ENCODE measurements at regions not wholly inside any gene's neighbourhood (a gene's known extent, or its start where the extent isn't known, plus 50 kb on each side); places are given as distances from the start of the nearest gene placed in this dataset.
A peak's percentile ranks its signal among the peaks of the same experiment; 100 is the strongest.
"Not testable (repeated sequence)": the region's sequence is repeated elsewhere in the genome, so short reads cannot be mapped to it uniquely, and the experiment has no call there.

- ATAC-seq (replicated peaks), result no peak
- H3K36me3 Mint-ChIP-seq (ENCODE audit: low read depth), result no peaks in the 10 kb centered on the region
- no peaks in the 10 kb centered on the region for H3K9me3 Mint-ChIP-seq
- H3K27ac Mint-ChIP-seq, result no peak overlapping the region
- peaks cover 15% of the 10 kb centered on the region for H3K27me3 Mint-ChIP-seq
- no peak overlapping the region for H3K4me3 Mint-ChIP-seq
- H3K4me1 Mint-ChIP-seq, result no peaks in the 10 kb centered on the region
These were observed 106.5 kb upstream of the MTAP start for GRCh38 chr9:21695874-21696341.

GRCh38 chr9:21696411-21696871, 106.0 kb upstream of the MTAP start:
- no peaks in the 10 kb centered on the region for H3K36me3 Mint-ChIP-seq (ENCODE audit: low read depth)
- no peak overlapping the region for H3K27ac Mint-ChIP-seq
- no peaks in the 10 kb centered on the region for H3K9me3 Mint-ChIP-seq
- no peak for ATAC-seq (replicated peaks)
- peaks cover 12% of the 10 kb centered on the region for H3K27me3 Mint-ChIP-seq
- no peaks in the 10 kb centered on the region for H3K4me1 Mint-ChIP-seq
- H3K4me3 Mint-ChIP-seq, result no peak overlapping the region

- peaks cover 12% of the 10 kb centered on the region for H3K4me1 Mint-ChIP-seq
- no peaks in the 10 kb centered on the region for H3K9me3 Mint-ChIP-seq
- peak; percentile 18 for ATAC-seq (replicated peaks)
- no peaks in the 10 kb centered on the region for H3K36me3 Mint-ChIP-seq (ENCODE audit: low read depth)
- no peak overlapping the region for H3K27ac Mint-ChIP-seq
- H3K4me3 Mint-ChIP-seq, result no peak overlapping the region
- peaks cover 4% of the 10 kb centered on the region for H3K27me3 Mint-ChIP-seq
These were observed 94.2 kb upstream of the MTAP start for GRCh38 chr9:21708260-21708711.

GRCh38 chr9:21708856-21709255, 93.6 kb upstream of the MTAP start:
- Mint-ChIP-seq H3K9me3 (no peaks in the 10 kb centered on the region), H3K27ac (no peak overlapping the region), H3K4me3 (no peak overlapping the region), H3K27me3 (peaks cover 4% of the 10 kb centered on the region), H3K4me1 (peaks cover 12% of the 10 kb centered on the region), H3K36me3 (ENCODE audit: low read depth) (no peaks in the 10 kb centered on the region)
- no peak for ATAC-seq (replicated peaks)

GRCh38 chr9:21709464-21710058, 92.9 kb upstream of the MTAP start:
- H3K4me1 Mint-ChIP-seq, result peaks cover 12% of the 10 kb centered on the region
- H3K27ac Mint-ChIP-seq, result no peak overlapping the region
- no peaks in the 10 kb centered on the region for H3K9me3 Mint-ChIP-seq
- H3K27me3 Mint-ChIP-seq, result peaks cover 4% of the 10 kb centered on the region
- H3K4me3 Mint-ChIP-seq, result no peak overlapping the region
- no peaks in the 10 kb centered on the region for H3K36me3 Mint-ChIP-seq (ENCODE audit: low read depth)
- ATAC-seq (replicated peaks), result peak; percentile 49

GRCh38 chr9:21710548-21711191, 91.8 kb upstream of the MTAP start:
- Mint-ChIP-seq H3K27me3 (peaks cover 4% of the 10 kb centered on the region), H3K27ac (no peak overlapping the region), H3K4me3 (no peak overlapping the region), H3K36me3 (ENCODE audit: low read depth) (no peaks in the 10 kb centered on the region), H3K4me1 (peaks cover 12% of the 10 kb centered on the region), H3K9me3 (no peaks in the 10 kb centered on the region)
- ATAC-seq (replicated peaks), result peak; percentile 54

- ATAC-seq (replicated peaks), result peak; percentile 73
- Mint-ChIP-seq H3K27ac (no peak overlapping the region), H3K4me3 (no peak overlapping the region), H3K4me1 (peaks cover 12% of the 10 kb centered on the region), H3K27me3 (peaks cover 4% of the 10 kb centered on the region), H3K9me3 (no peaks in the 10 kb centered on the region), H3K36me3 (ENCODE audit: low read depth) (no peaks in the 10 kb centered on the region)
These were observed 90.9 kb upstream of the MTAP start for GRCh38 chr9:21711504-21711903.

GRCh38 chr9:21715408-21715807, 87.0 kb upstream of the MTAP start:
- Mint-ChIP-seq H3K27ac (no peak overlapping the region), H3K9me3 (no peaks in the 10 kb centered on the region)
- ATAC-seq (replicated peaks), result no peak

GRCh38 chr9:21720758-21721157, 81.7 kb upstream of the MTAP start:
- Mint-ChIP-seq H3K4me1 (no peaks in the 10 kb centered on the region), H3K36me3 (ENCODE audit: low read depth) (no peaks in the 10 kb centered on the region), H3K4me3 (no peak overlapping the region), H3K27me3 (peaks cover 23% of the 10 kb centered on the region), H3K27ac (no peak overlapping the region), H3K9me3 (no peaks in the 10 kb centered on the region)
- no peak for ATAC-seq (replicated peaks)

More at GRCh38 chr9:21715408-21715807, 87.0 kb upstream of the MTAP start:
- Mint-ChIP-seq H3K27me3 (peaks cover 13% of the 10 kb centered on the region), H3K4me1 (peaks cover 9% of the 10 kb centered on the region), H3K4me3 (no peak overlapping the region), H3K36me3 (ENCODE audit: low read depth) (no peaks in the 10 kb centered on the region)

GRCh38 chr9:21727411-21727810, 75.0 kb upstream of the MTAP start:
- H3K27me3 Mint-ChIP-seq; H3K36me3 Mint-ChIP-seq (ENCODE audit: low read depth); H3K9me3 Mint-ChIP-seq; ATAC-seq (replicated peaks); H3K4me1 Mint-ChIP-seq; H3K27ac Mint-ChIP-seq; H3K4me3 Mint-ChIP-seq: not testable (repeated sequence)

- H3K9me3 Mint-ChIP-seq, result no peaks in the 10 kb centered on the region
- H3K27me3 Mint-ChIP-seq, result peaks cover 5% of the 10 kb centered on the region
- no peak overlapping the region for H3K4me3 Mint-ChIP-seq
- no peaks in the 10 kb centered on the region for H3K36me3 Mint-ChIP-seq (ENCODE audit: low read depth)
- no peak for ATAC-seq (replicated peaks)
- H3K4me1 Mint-ChIP-seq, result no peaks in the 10 kb centered on the region
- H3K27ac Mint-ChIP-seq, result no peak overlapping the region
These were observed 73.7 kb upstream of the MTAP start for GRCh38 chr9:21728781-21729180.

GRCh38 chr9:21729648-21730047, 72.8 kb upstream of the MTAP start:
- no peak for ATAC-seq (replicated peaks)
- Mint-ChIP-seq H3K9me3 (no peaks in the 10 kb centered on the region), H3K4me3 (no peak overlapping the region), H3K4me1 (no peaks in the 10 kb centered on the region), H3K27me3 (peaks cover 4% of the 10 kb centered on the region), H3K27ac (no peak overlapping the region), H3K36me3 (ENCODE audit: low read depth) (no peaks in the 10 kb centered on the region)

- no peaks in the 10 kb centered on the region for H3K4me1 Mint-ChIP-seq
- no peak overlapping the region for H3K27ac Mint-ChIP-seq
- ATAC-seq (replicated peaks), result no peak
- H3K27me3 Mint-ChIP-seq, result no peaks in the 10 kb centered on the region
- H3K4me3 Mint-ChIP-seq, result no peak overlapping the region
- no peaks in the 10 kb centered on the region for H3K9me3 Mint-ChIP-seq
- H3K36me3 Mint-ChIP-seq (ENCODE audit: low read depth), result no peaks in the 10 kb centered on the region
These were observed 71.5 kb upstream of the MTAP start for GRCh38 chr9:21730899-21731298.

GRCh38 chr9:21741151-21741550, 61.3 kb upstream of the MTAP start:
- Mint-ChIP-seq H3K36me3 (ENCODE audit: low read depth) (no peaks in the 10 kb centered on the region), H3K27ac (no peak overlapping the region), H3K4me1 (no peaks in the 10 kb centered on the region), H3K4me3 (no peak overlapping the region), H3K27me3 (peaks cover 6% of the 10 kb centered on the region), H3K9me3 (no peaks in the 10 kb centered on the region)
- ATAC-seq (replicated peaks), result no peak

GRCh38 chr9:21744320-21744719, 58.1 kb upstream of the MTAP start:
- Mint-ChIP-seq H3K9me3 (no peaks in the 10 kb centered on the region), H3K4me1 (no peaks in the 10 kb centered on the region), H3K27ac (no peak overlapping the region), H3K27me3 (peaks cover 11% of the 10 kb centered on the region), H3K4me3 (no peak overlapping the region), H3K36me3 (ENCODE audit: low read depth) (no peaks in the 10 kb centered on the region)
- no peak for ATAC-seq (replicated peaks)

All from activated T-helper 17 cell treated with anti-CD3 and anti-CD28 coated beads, Interleukin-2, amount 50 U/mL, for 72 hours (primary cell).